ENCODE measurements at regions not wholly inside any gene's neighbourhood (a gene's known extent, or its start where the extent isn't known, plus 50 kb on each side); places are given as distances from the start of the nearest gene placed in this dataset.

DNA sequence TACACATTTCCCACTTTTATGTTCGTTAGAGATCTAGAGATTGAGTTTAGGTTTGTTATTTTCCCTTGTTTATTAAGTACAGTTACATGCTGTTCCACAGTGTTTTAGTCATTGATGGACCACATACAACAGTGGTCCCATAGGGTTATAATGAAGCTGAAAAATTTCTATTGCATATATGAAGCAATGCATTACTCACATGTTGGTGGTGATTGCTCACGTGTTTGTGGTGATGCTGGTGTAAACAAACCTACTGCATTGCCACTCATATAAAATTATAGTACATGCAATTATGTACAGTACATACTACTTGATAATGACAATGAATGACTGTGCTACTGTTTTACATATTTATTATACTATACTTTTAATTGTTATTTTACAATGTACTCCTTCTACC is 51.0 kb upstream of the NXPH2 start:
- H3K4me3 ChIP-seq (IDR thresholded peaks at IDR 0.05; ENCODE audit: insufficient read depth, low read depth, low read length), result no peak overlapping the region
- no peaks in the 10 kb centered on the region for H4K20me1 ChIP-seq (ENCODE audit: insufficient read depth)
- H3K27me3 ChIP-seq (ENCODE audit: insufficient read depth, low read depth), result no peaks in the 10 kb centered on the region
- no peak for TF ChIP-seq CTCF (conservative IDR thresholded peaks at IDR 0.05; ENCODE audit: low read depth, low read length)
- H3K79me2 ChIP-seq (ENCODE audit: insufficient read depth, low read depth), result no peaks in the 10 kb centered on the region
- no peaks in the 10 kb centered on the region for H3K36me3 ChIP-seq (ENCODE audit: insufficient read depth)
- H3K4me1 ChIP-seq (ENCODE audit: low read depth, poor library complexity, severe bottlenecking), result no peaks in the 10 kb centered on the region
- no peak overlapping the region for H3K9ac ChIP-seq
- no peak overlapping the region for H3K4me2 ChIP-seq
- no peak overlapping the region for H3K27ac ChIP-seq
- no peak overlapping the region for H2AFZ ChIP-seq (ENCODE audit: low read depth)

- H3K4me1 ChIP-seq (ENCODE audit: low read depth, poor library complexity, severe bottlenecking), result no peaks in the 10 kb centered on the region
- H3K4me3 ChIP-seq (IDR thresholded peaks at IDR 0.05; ENCODE audit: insufficient read depth, low read depth, low read length), result no peak overlapping the region
- no peaks in the 10 kb centered on the region for H3K36me3 ChIP-seq (ENCODE audit: insufficient read depth)
- H3K27ac ChIP-seq, result no peak overlapping the region
- H2AFZ ChIP-seq (ENCODE audit: low read depth), result no peak overlapping the region
- no peaks in the 10 kb centered on the region for H4K20me1 ChIP-seq (ENCODE audit: insufficient read depth)
- H3K9ac ChIP-seq, result no peak overlapping the region
- no peaks in the 10 kb centered on the region for H3K79me2 ChIP-seq (ENCODE audit: insufficient read depth, low read depth)
- H3K4me2 ChIP-seq, result no peak overlapping the region
- no peaks in the 10 kb centered on the region for H3K27me3 ChIP-seq (ENCODE audit: insufficient read depth, low read depth)
- no peak for TF ChIP-seq CTCF (conservative IDR thresholded peaks at IDR 0.05; ENCODE audit: low read depth, low read length)
Observed at GRCh38 chr2:138830547-138830946, 50.4 kb upstream of the NXPH2 start.
